ENCODE measurements at regions not wholly inside any gene's neighbourhood (a gene's known extent, or its start where the extent isn't known, plus 50 kb on each side); places are given as distances from the start of the nearest gene placed in this dataset.

- intact Hi-C loops (cut with micrococcal nuclease), result no loop called here
- Histone ChIP-seq H3K27ac (ENCODE audit: low read length) (no peak overlapping the region), H3F3A (ENCODE audit: low read length, unreplicated experiment) (no peaks in the 10 kb centered on the region), H3K27me3 (ENCODE audit: low read length) (peaks cover 78% of the 10 kb centered on the region), H3K79me2 (ENCODE audit: low read length) (no peaks in the 10 kb centered on the region), H3K9ac (ENCODE audit: low read length) (no peak overlapping the region), H3K4me2 (ENCODE audit: low read length) (no peak overlapping the region), H3K4me3 (ENCODE audit: low read length) (no peak overlapping the region), H2AFZ (ENCODE audit: low read length) (no peak overlapping the region), H3K36me3 (ENCODE audit: low read depth, low read length) (no peaks in the 10 kb centered on the region), H3K4me1 (ENCODE audit: insufficient read depth, low read length) (no peaks in the 10 kb centered on the region), H4K20me1 (ENCODE audit: low read length) (no peaks in the 10 kb centered on the region), H3K9me2 (replicated peaks; ENCODE audit: low read length) (no peaks in the 10 kb centered on the region), H3K9me3 (ENCODE audit: low read length) (no peaks in the 10 kb centered on the region)
- ChIA-PET POLR2A (ENCODE audit: unreplicated experiment) (no interaction called here), CTCF (no interaction called here)
- no TSS peak for BruUV-seq (replicated peaks)
- DNase-seq (no peak), ATAC-seq (no peak)
- TF ChIP-seq EZH2 (IDR thresholded peaks at IDR 0.05; ENCODE audit: low read length, unreplicated experiment) (no peak), CTCF (conservative IDR thresholded peaks at IDR 0.05; ENCODE audit: low read depth, low read length) (no peak), EZH2phosphoT487 (IDR thresholded peaks at IDR 0.05; ENCODE audit: borderline replicate concordance, low read length) (no peak)
Observed at GRCh38 chr18:57297306-57297705, 55.1 kb upstream of the ST8SIA3 start.

- DNase-seq (no peak), ATAC-seq (no peak)
- TF ChIP-seq EZH2phosphoT487 (IDR thresholded peaks at IDR 0.05; ENCODE audit: borderline replicate concordance, low read length) (no peak), CTCF (conservative IDR thresholded peaks at IDR 0.05; ENCODE audit: low read depth, low read length) (no peak), EZH2 (IDR thresholded peaks at IDR 0.05; ENCODE audit: low read length, unreplicated experiment) (no peak)
- peaks cover 66% of the 10 kb centered on the region for H3K27me3 ChIP-seq (ENCODE audit: low read length)
- intact Hi-C loops (cut with micrococcal nuclease), result no loop called here
- H3F3A ChIP-seq (ENCODE audit: low read length, unreplicated experiment), result no peaks in the 10 kb centered on the region
- no peaks in the 10 kb centered on the region for H3K9me2 ChIP-seq (replicated peaks; ENCODE audit: low read length)
- H4K20me1 ChIP-seq (ENCODE audit: low read length), result no peaks in the 10 kb centered on the region
- H3K27ac ChIP-seq (ENCODE audit: low read length), result no peak overlapping the region
- H3K36me3 ChIP-seq (ENCODE audit: low read depth, low read length), result no peaks in the 10 kb centered on the region
- no peak overlapping the region for H2AFZ ChIP-seq (ENCODE audit: low read length)
- no peaks in the 10 kb centered on the region for H3K9me3 ChIP-seq (ENCODE audit: low read length)
- no TSS peak for BruUV-seq (replicated peaks)
- H3K79me2 ChIP-seq (ENCODE audit: low read length), result no peaks in the 10 kb centered on the region
- no peak overlapping the region for H3K4me3 ChIP-seq (ENCODE audit: low read length)
- ChIA-PET CTCF (no interaction called here), POLR2A (ENCODE audit: unreplicated experiment) (no interaction called here)
- H3K4me1 ChIP-seq (ENCODE audit: insufficient read depth, low read length), result no peaks in the 10 kb centered on the region
- no peak overlapping the region for H3K9ac ChIP-seq (ENCODE audit: low read length)
- H3K4me2 ChIP-seq (ENCODE audit: low read length), result no peak overlapping the region
Observed at GRCh38 chr18:57299931-57300330, 52.4 kb upstream of the ST8SIA3 start.

- Histone ChIP-seq H3K9ac (ENCODE audit: low read length) (no peak overlapping the region), H3K27ac (ENCODE audit: low read length) (no peak overlapping the region), H3K27me3 (ENCODE audit: low read length) (peaks cover 51% of the 10 kb centered on the region), H2AFZ (ENCODE audit: low read length) (no peak overlapping the region), H3K4me1 (ENCODE audit: insufficient read depth, low read length) (no peaks in the 10 kb centered on the region), H3F3A (ENCODE audit: low read length, unreplicated experiment) (no peaks in the 10 kb centered on the region), H3K9me3 (ENCODE audit: low read length) (no peaks in the 10 kb centered on the region), H3K4me2 (ENCODE audit: low read length) (no peak overlapping the region), H4K20me1 (ENCODE audit: low read length) (no peaks in the 10 kb centered on the region), H3K4me3 (ENCODE audit: low read length) (no peak overlapping the region), H3K79me2 (ENCODE audit: low read length) (no peaks in the 10 kb centered on the region), H3K36me3 (ENCODE audit: low read depth, low read length) (no peaks in the 10 kb centered on the region), H3K9me2 (replicated peaks; ENCODE audit: low read length) (no peaks in the 10 kb centered on the region)
- intact Hi-C loops (cut with micrococcal nuclease), result no loop called here
- POLR2A ChIA-PET (ENCODE audit: unreplicated experiment), result no interaction called here
- CTCF ChIA-PET, result no interaction called here
- ATAC-seq, result no peak
- TF ChIP-seq EZH2phosphoT487 (IDR thresholded peaks at IDR 0.05; ENCODE audit: borderline replicate concordance, low read length), result no peak
- TF ChIP-seq EZH2 (IDR thresholded peaks at IDR 0.05; ENCODE audit: low read length, unreplicated experiment), result no peak
- no peak for TF ChIP-seq CTCF (conservative IDR thresholded peaks at IDR 0.05; ENCODE audit: low read depth, low read length)
- DNase-seq, result no peak
- no TSS peak for BruUV-seq (replicated peaks)
Observed at GRCh38 chr18:57301573-57302559, 50.5 kb upstream of the ST8SIA3 start.
